ENCODE measurements at regions not wholly inside any gene's neighbourhood (a gene's known extent, or its start where the extent isn't known, plus 50 kb on each side); places are given as distances from the start of the nearest gene placed in this dataset.

DNA sequence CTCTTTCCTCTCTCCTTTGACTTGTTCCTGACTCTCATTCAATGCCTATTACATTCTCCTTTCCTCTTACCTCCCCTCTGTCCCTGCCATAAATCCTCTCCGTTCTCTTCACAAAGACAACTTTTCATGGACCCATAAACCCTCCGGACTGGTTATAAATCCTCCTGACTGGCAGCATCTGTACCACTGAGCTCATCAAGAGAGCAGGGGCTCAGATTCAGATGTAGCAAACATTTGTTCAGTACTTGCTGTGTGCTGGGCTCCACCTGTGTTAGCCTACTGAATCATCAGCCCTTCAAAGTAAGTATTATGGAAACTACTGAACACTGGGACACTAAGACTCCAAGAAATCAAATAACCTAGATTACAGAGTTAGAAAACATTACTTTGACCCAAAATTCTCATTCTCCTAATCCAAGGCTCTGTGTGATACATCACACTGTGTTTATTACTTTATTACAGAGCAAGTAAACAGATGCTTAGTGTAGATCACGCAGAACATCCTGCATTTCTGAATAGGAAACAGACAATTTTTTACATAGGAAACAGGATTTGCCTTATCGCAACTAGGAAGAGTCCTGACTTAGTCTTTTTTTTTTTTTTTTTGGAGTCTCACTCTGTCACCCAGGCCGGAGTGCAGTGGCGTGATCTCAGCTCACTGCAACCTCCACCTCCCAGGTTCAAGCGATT is 108.6 kb upstream of the PDE1C start:
- TF ChIP-seq, protein P1, sequence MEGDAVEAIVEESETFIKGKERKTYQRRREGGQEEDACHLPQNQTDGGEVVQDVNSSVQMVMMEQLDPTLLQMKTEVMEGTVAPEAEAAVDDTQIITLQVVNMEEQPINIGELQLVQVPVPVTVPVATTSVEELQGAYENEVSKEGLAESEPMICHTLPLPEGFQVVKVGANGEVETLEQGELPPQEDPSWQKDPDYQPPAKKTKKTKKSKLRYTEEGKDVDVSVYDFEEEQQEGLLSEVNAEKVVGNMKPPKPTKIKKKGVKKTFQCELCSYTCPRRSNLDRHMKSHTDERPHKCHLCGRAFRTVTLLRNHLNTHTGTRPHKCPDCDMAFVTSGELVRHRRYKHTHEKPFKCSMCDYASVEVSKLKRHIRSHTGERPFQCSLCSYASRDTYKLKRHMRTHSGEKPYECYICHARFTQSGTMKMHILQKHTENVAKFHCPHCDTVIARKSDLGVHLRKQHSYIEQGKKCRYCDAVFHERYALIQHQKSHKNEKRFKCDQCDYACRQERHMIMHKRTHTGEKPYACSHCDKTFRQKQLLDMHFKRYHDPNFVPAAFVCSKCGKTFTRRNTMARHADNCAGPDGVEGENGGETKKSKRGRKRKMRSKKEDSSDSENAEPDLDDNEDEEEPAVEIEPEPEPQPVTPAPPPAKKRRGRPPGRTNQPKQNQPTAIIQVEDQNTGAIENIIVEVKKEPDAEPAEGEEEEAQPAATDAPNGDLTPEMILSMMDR (IDR thresholded peaks at IDR 0.05) = no peak
- Histone ChIP-seq H3K27ac (no peak overlapping the region), H3K36me3 (no peaks in the 10 kb centered on the region), H3K4me3 (ENCODE audit: low read depth in 1 of 2, low read length in 1 of 2) (no peak overlapping the region), H3K9me3 (no peaks in the 10 kb centered on the region), H3K4me1 (ENCODE audit: control insufficient read depth in 1 of 2, insufficient read depth in 1 of 2, low read depth in 1 of 2, low read length in 1 of 2) (no peaks in the 10 kb centered on the region), H3K27me3 (no peaks in the 10 kb centered on the region)

GRCh38 chr7:32177232-32177631 is 107.0 kb upstream of the PDE1C start:
- Histone ChIP-seq H3K27me3 (no peaks in the 10 kb centered on the region), H3K4me3 (ENCODE audit: low read depth in 1 of 2, low read length in 1 of 2) (no peak overlapping the region), H3K4me1 (ENCODE audit: control insufficient read depth in 1 of 2, insufficient read depth in 1 of 2, low read depth in 1 of 2, low read length in 1 of 2) (no peaks in the 10 kb centered on the region), H3K36me3 (no peaks in the 10 kb centered on the region), H3K27ac (no peak overlapping the region), H3K9me3 (no peaks in the 10 kb centered on the region)
- TF ChIP-seq, protein P1 (IDR thresholded peaks at IDR 0.05) = no peak

DNA sequence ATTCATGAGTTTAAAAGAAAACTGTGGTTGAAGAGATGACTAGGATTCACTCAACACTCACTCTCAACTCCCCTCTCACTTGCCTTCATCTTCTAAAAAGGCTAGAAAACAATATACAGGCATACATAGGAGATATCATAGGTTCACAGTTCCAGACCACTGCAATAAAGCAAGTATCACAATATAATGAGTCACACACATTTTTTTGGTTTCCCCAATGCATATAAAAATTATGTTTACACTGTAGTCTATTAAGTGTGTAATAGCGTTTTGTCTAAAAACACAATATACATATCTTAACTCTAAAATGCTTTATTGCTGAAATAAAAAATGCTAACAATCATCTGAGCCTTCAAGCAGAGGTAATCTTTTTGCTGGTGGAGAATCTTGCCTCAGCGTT is 104.9 kb upstream of the PDE1C start:
- TF ChIP-seq, protein P1 (IDR thresholded peaks at IDR 0.05) = no peak
- Histone ChIP-seq H3K9me3 (no peaks in the 10 kb centered on the region), H3K27me3 (no peaks in the 10 kb centered on the region), H3K4me1 (ENCODE audit: control insufficient read depth in 1 of 2, insufficient read depth in 1 of 2, low read depth in 1 of 2, low read length in 1 of 2) (no peaks in the 10 kb centered on the region), H3K36me3 (no peaks in the 10 kb centered on the region), H3K27ac (no peak overlapping the region), H3K4me3 (ENCODE audit: low read depth in 1 of 2, low read length in 1 of 2) (no peak overlapping the region)

GRCh38 chr7:32171248-32171647 is 101.0 kb upstream of the PDE1C start:
- TF ChIP-seq, protein P1 (IDR thresholded peaks at IDR 0.05) = no peak
- Histone ChIP-seq H3K4me1 (ENCODE audit: control insufficient read depth in 1 of 2, insufficient read depth in 1 of 2, low read depth in 1 of 2, low read length in 1 of 2) (no peaks in the 10 kb centered on the region), H3K27me3 (no peaks in the 10 kb centered on the region), H3K27ac (no peak overlapping the region), H3K4me3 (ENCODE audit: low read depth in 1 of 2, low read length in 1 of 2) (no peak overlapping the region), H3K36me3 (no peaks in the 10 kb centered on the region), H3K9me3 (no peaks in the 10 kb centered on the region)

GRCh38 chr7:32170838-32171237 is 100.6 kb upstream of the PDE1C start:
- no peaks in the 10 kb centered on the region for H3K4me1 ChIP-seq (ENCODE audit: control insufficient read depth in 1 of 2, insufficient read depth in 1 of 2, low read depth in 1 of 2, low read length in 1 of 2)
- no peaks in the 10 kb centered on the region for H3K36me3 ChIP-seq
- no peaks in the 10 kb centered on the region for H3K27me3 ChIP-seq
- H3K4me3 ChIP-seq (ENCODE audit: low read depth in 1 of 2, low read length in 1 of 2) = no peak overlapping the region
- H3K9me3 ChIP-seq = no peaks in the 10 kb centered on the region
- H3K27ac ChIP-seq = no peak overlapping the region
- TF ChIP-seq, protein P1 (IDR thresholded peaks at IDR 0.05) = no peak

Data from neutrophil (primary cell).